Dermis blood vessel endothelial cell (primary cell): ENCODE measurements at regions not wholly inside any gene's neighbourhood (a gene's known extent, or its start where the extent isn't known, plus 50 kb on each side); places are given as distances from the start of the nearest gene placed in this dataset.

ENCODE experiments used
- DNase-seq: peaks from one replicate; pipeline ENCODE4 v3.0.0; 2010

- DNase-seq: no peak
Measured at GRCh38 chr15:31474059-31474868, 147.6 kb downstream of the KLF13 start.

GRCh38 chr15:31476236-31476810 lies 149.7 kb downstream of the KLF13 start:
- no peak for DNase-seq

DNA sequence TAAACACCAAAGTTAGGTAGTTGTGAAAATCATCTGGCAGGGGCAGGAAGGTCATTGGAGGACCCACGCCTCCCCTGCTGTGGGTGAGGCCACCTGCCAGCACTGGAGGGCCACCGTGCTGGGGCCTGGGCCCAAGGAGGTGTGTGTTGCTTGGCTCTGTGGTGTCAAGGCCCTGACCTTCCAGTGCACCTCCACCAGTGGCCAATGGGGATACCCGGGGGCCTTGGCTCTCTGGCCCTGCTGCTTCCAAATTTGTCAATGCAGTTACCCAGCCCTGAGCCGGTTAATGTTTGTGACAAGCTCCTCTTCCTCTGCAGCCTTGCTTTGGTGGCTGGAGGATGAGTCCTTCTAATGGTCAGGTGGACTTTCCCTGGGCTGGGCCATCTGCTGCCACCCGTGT lies 150.2 kb downstream of the KLF13 start:
- no peak for DNase-seq

GRCh38 chr15:31477301-31477700 lies 150.7 kb downstream of the KLF13 start:
- no peak for DNase-seq

DNA sequence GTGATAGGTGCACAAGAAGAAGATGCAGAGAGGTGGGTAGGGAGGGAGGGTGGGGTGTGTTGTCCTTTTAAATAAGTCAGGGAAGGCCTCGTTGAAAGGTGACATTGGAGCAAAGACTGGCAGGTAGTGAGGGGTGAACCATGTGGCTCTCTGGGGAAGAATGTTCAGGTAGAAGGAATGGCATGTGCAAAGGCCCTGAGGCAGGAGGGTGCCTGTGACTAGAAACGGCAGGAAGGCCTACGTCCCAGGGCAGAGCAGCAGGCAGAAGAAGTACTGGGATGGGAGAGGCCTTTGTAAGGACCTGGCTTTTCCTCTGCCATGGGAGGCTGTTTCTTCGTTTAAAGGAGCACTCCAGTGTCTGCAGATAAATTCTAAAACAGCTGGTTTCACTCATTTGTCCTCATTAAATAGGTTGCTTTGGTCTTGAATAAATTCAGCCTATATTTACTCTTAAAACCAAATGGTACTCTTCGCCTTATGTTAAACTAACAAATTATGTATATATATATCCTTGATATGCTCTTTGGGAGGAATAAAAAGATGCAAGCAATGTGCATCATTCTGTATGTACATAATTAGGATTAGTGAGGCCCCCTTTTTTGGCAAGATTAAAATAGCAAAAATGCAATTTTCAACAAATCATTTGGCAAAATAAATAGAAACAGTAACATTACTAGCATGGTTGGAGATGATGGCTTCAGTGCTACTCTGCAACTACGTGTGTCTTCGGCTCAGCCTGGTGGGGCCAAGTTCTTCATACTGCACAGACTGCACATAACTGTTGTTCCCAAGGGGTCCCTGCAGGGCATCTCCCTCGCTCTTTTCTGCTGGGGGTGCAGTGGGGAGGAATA lies 151.4 kb downstream of the KLF13 start:
- no peak for DNase-seq

GRCh38 chr15:31478702-31479221 lies 152.1 kb downstream of the KLF13 start:
- DNase-seq: no peak

GRCh38 chr15:31480356-31481025 lies 153.9 kb downstream of the KLF13 start:
- DNase-seq: no peak

DNA sequence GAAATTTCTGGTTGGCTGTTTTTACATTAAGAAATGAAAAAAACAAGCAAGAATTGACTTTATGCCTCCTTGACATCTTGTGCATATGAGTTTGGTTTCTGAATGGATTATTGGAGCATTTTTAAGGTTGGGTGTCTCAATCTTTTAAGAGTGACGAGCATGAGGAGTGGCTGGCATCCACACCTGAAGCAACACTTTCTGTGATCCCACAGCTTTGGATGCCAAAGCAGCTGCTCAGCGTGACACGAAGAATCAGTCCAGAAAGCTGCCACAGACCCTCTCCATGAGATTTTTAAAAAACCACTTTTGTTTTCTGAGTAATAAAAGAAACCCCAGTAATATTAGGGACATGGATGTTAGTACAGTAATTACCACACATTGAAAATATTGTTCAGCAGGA lies 154.5 kb downstream of the KLF13 start:
- DNase-seq: no peak

GRCh38 chr15:31482122-31482922 lies 155.7 kb downstream of the KLF13 start:
- DNase-seq: no peak

GRCh38 chr15:31483053-31483985 lies 156.7 kb downstream of the KLF13 start:
- peak; percentile 15 for DNase-seq

- DNase-seq: no peak
Measured at GRCh38 chr15:31483986-31484951, 157.6 kb downstream of the KLF13 start.

- DNase-seq: no peak
Measured at GRCh38 chr15:31484986-31485385, 158.4 kb downstream of the KLF13 start.

GRCh38 chr15:31485431-31485830 lies 158.8 kb downstream of the KLF13 start:
- no peak for DNase-seq

- no peak for DNase-seq
Measured at GRCh38 chr15:31485911-31486461, 159.4 kb downstream of the KLF13 start.

DNA sequence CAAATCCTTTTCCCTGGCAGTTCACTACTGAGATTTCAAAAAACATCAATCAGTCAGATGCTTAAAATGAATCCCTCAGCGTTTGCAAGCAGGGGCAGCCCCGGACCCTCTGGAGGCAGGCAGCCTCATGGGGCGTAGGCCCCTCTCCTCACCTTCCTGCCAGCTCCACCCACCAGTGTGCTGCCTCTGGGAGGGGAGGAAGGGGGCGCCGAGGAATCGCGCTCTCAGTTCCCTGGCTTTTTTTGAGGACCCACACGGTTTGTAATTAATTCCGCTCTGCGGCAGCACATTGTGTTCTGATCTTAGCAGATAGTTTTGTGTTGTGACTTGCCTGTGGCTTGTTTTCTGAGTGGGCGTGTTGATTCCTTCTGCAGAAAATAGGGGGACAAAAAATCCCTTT lies 159.9 kb downstream of the KLF13 start:
- DNase-seq: no peak

GRCh38 chr15:31486906-31487695 lies 160.5 kb downstream of the KLF13 start:
- no peak for DNase-seq

- DNase-seq: peak; percentile 37
Measured at GRCh38 chr15:31487811-31488436, 161.3 kb downstream of the KLF13 start.
